ENCODE measurements at regions not wholly inside any gene's neighbourhood (a gene's known extent, or its start where the extent isn't known, plus 50 kb on each side); places are given as distances from the start of the nearest gene placed in this dataset.

DNA sequence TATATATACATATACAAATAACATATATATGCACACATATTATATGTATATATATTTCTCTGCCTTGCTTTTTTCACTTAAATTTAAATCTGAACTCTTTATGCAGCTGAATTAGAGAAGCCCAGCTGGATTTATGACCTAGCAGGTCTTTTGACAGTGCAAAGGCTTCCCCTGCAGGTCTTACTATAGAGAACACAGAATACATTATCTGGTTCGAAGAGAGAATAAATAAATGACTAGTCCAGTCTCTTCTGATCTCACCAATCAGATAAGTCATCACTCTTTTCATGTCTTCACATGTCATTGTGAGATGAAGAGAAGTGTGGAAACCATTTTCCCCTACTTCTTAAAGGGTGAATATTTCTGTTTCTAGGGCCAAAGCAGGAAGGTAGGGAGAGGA lies 58.2 kb downstream of the OR10A6 start:
- Histone ChIP-seq H3K56ac (replicated peaks; ENCODE audit: insufficient read length, low read depth, low read length) (no peak overlapping the region), H2BK5ac (ENCODE audit: low read depth, low read length) (no peak overlapping the region), H4K5ac (ENCODE audit: insufficient read length, low read depth, low read length) (no peak overlapping the region), H3K4me1 (replicated peaks in 1 of 4; ENCODE audit: control insufficient read depth in 3 of 4, insufficient read depth in 4 of 4, low read length in 3 of 4) (no peaks in the 10 kb centered on the region), H4K8ac (ENCODE audit: extremely low read depth, insufficient read depth, low read length) (no peak overlapping the region), H3K14ac (ENCODE audit: insufficient read length) (no peak overlapping the region), H3K4me2 (ENCODE audit: insufficient read depth in 1 of 2, low read depth in 2 of 2, low read length in 2 of 2) (no peak overlapping the region), H2AK5ac (ENCODE audit: low read depth, low read length) (no peak overlapping the region), H3K27me3 (replicated peaks in 1 of 4; ENCODE audit: control insufficient read depth in 3 of 4, extremely low read depth in 1 of 4, insufficient read depth in 3 of 4, low read length in 3 of 4) (no peaks in the 10 kb centered on the region), H2AFZ (ENCODE audit: low read length) (no peak overlapping the region), H2BK12ac (ENCODE audit: low read depth, low read length) (no peak overlapping the region), H3K79me2 (ENCODE audit: control insufficient read depth in 1 of 2, insufficient read depth in 2 of 2, low read length in 2 of 2) (no peaks in the 10 kb centered on the region), H3K4ac (replicated peaks; ENCODE audit: insufficient read length, low read depth, low read length) (no peak overlapping the region), H3K23me2 (ENCODE audit: low read depth, low read length) (no peaks in the 10 kb centered on the region), H4K20me1 (replicated peaks in 1 of 2; ENCODE audit: control insufficient read depth in 1 of 2, insufficient read depth in 2 of 2, low read length in 2 of 2) (no peaks in the 10 kb centered on the region), H4K91ac (replicated peaks; ENCODE audit: insufficient read length, low read length) (no peak overlapping the region), H3K9me3 (ENCODE audit: insufficient read depth in 2 of 2, low read depth in 1 of 2, low read length in 1 of 2) (no peaks in the 10 kb centered on the region; a peak in 1 of 4 replicates), H3K36me3 (ENCODE audit: control insufficient read depth in 2 of 4, insufficient read depth in 4 of 4, low read length in 3 of 4) (no peaks in the 10 kb centered on the region), H2BK15ac (ENCODE audit: low read length) (no peak overlapping the region), H3K9ac (replicated peaks in 1 of 4; ENCODE audit: extremely low read depth in 1 of 4, low read depth in 3 of 4, low read length in 3 of 4) (no peak overlapping the region), H2BK120ac (replicated peaks; ENCODE audit: low read depth, low read length) (no peak overlapping the region), H3K18ac (ENCODE audit: extremely low read depth, low read length) (no peak overlapping the region), H3K23ac (ENCODE audit: insufficient read length) (no peak overlapping the region), H3K79me1 (ENCODE audit: low read depth, low read length) (no peaks in the 10 kb centered on the region), H2BK20ac (ENCODE audit: low read length) (no peak overlapping the region), H3K27ac (ENCODE audit: low read depth, low read length) (no peak overlapping the region), H3K4me3 (ENCODE audit: extremely low read depth in 1 of 4, insufficient read depth in 2 of 4, low read depth in 3 of 4, low read length in 4 of 4) (no peak overlapping the region)
- POLR2A ChIA-PET (ENCODE audit: partially characterized antibody) = no interaction called here
- FAIRE-seq (no peak), DNase-seq (ENCODE audit: low read depth in 1 of 2, low spot score in 2 of 2) (no peak)
- WGBS, 2 experiments (ENCODE audit: extremely low coverage in 1 of 2, insufficient coverage in 1 of 2, insufficient read length in 1 of 2, insufficient replicate concordance in 2 of 2, low coverage in 1 of 2, low lambda C conversion rate in 2 of 2, missing lambda C conversion rate in 1 of 2) = 71% methylated on average over 1 of the region's 1 CpG; no CpG with 5 or more reads in 1 of the 2 experiments
- CTCF ChIA-PET (ENCODE audit: partially characterized antibody) = interaction anchor here (0.6 kb wide), 1 partner anchor 804 kb away, joined by 3 read pairs; no protein-coding TSS in a partner anchor
- no peak for TF ChIP-seq RNF2 (IDR thresholded peaks at IDR 0.05; ENCODE audit: borderline replicate concordance, low read depth, low read length, missing control alignments, poor library complexity, severe bottlenecking)
- no peak for TF ChIP-seq BCL11A (IDR thresholded peaks at IDR 0.05; ENCODE audit: low read depth in 2 of 2, low read length in 2 of 2)
- TF ChIP-seq EZH2 (IDR thresholded peaks at IDR 0.05; ENCODE audit: low read depth, low read length, severe bottlenecking) = no peak
- no peak for TF ChIP-seq SAP30 (IDR thresholded peaks at IDR 0.05; ENCODE audit: insufficient read depth, insufficient replicate concordance, low read length)
- TF ChIP-seq HDAC6 (IDR thresholded peaks at IDR 0.05; ENCODE audit: low read depth, low read length) = no peak
- no peak for TF ChIP-seq CHD1 (IDR thresholded peaks at IDR 0.05; ENCODE audit: low read depth, low read length)
- no peak for TF ChIP-seq SIRT6 (IDR thresholded peaks at IDR 0.05; ENCODE audit: low read length)
- TF ChIP-seq EGR1 (IDR thresholded peaks at IDR 0.05; ENCODE audit: borderline replicate concordance, low read depth, low read length) = no peak
- TF ChIP-seq FOSL1 (IDR thresholded peaks at IDR 0.05; ENCODE audit: insufficient read depth, low read depth, low read length) = no peak

Data from H1 (cell line).